GM12878 (cell line): ENCODE measurements at regions not wholly inside any gene's neighbourhood (a gene's known extent, or its start where the extent isn't known, plus 50 kb on each side); places are given as distances from the start of the nearest gene placed in this dataset.

Experiments used
- ATAC-seq: fragments of 200-7000 bp; cut with Tn5 transposase; 3 replicates; pipeline ENCODE4 v1.9.1; 2020; ENCODE audit warnings: mild to moderate bottlenecking, moderate library complexity
- BruUV-seq: library from RNA; stranded (reverse); fragments of 400-500 nt; replicated peaks from 2 replicates; lab custom pipeline; 2021; lab: Mats Ljungman, UMichigan
- CTCF ChIA-PET: fragments of 300-600 bp; sonication (Branson Sonifier 250); formaldehyde crosslinking; extraction: SDS; loops from one replicate; lab custom pipeline; 2021; ENCODE audit warnings: inconsistent platforms; lab: Yijun Ruan, JAX
- POLR2A ChIA-PET: fragments of 350-600 bp; formaldehyde crosslinking; extraction: SDS; loops from one replicate; lab custom pipeline; 2021; ENCODE audit warnings: inconsistent platforms; lab: Charles Lee
- RAD21 ChIA-PET: fragments of 300-600 bp; sonication (Branson Sonifier 250); formaldehyde crosslinking; loops from one replicate; lab custom pipeline; 2023; ENCODE audit warnings: antibody characterized with exemption; ENCODE audit not compliant: unreplicated experiment; lab: Charles Lee
- SMC1A ChIA-PET: fragments of 300-600 bp; sonication (Branson Sonifier 250); formaldehyde crosslinking; loops from one replicate; lab custom pipeline; 2023; ENCODE audit not compliant: unreplicated experiment, uncharacterized antibody; lab: Charles Lee
- DNase-seq: peaks from one replicate; pipeline ENCODE4 v3.0.0-alpha.2; 2011; ENCODE audit warnings: low read depth, low spot score
- FAIRE-seq: peaks from 3 replicates; lab custom pipeline; 2011; peaks lifted over from hg19 to GRCh38; lab: Jason Lieb, UNC
- H2AFZ ChIP-seq: 2 replicates; pipeline ENCODE4 v1.6.0; 2011; ENCODE audit warnings: low read depth, low read length, control low read depth; ENCODE audit not compliant: control insufficient read depth
- H3K27ac ChIP-seq: 2 replicates; pipeline ENCODE4 v1.5.1; 2011; ENCODE audit warnings: control low read depth; ENCODE audit not compliant: control insufficient read depth, insufficient read depth
- H3K27me3 ChIP-seq, 2 experiments: replicated peaks in 1 of 2; 2 replicates each; pipeline versions ENCODE4 v1.6.0 to v1.6.1; 2011; ENCODE audit warnings: low read length in 1 of 2; ENCODE audit not compliant: control insufficient read depth in 2 of 2, insufficient read depth in 2 of 2
- H3K36me3 ChIP-seq, 2 experiments: 2 replicates each; pipeline ENCODE4 v1.5.1; 2011; ENCODE audit warnings: low read length in 1 of 2; ENCODE audit not compliant: control insufficient read depth in 2 of 2, insufficient read depth in 2 of 2
- H3K4me1 ChIP-seq: 2 replicates; pipeline ENCODE4 v1.6.1; 2011; ENCODE audit warnings: mild to moderate bottlenecking, low read length, moderate library complexity, mixed read lengths; ENCODE audit not compliant: control insufficient read depth, insufficient read depth
- H3K4me2 ChIP-seq: 2 replicates; pipeline ENCODE4 v1.6.0; 2011; ENCODE audit warnings: control low read depth; ENCODE audit not compliant: control insufficient read depth, insufficient read depth
- H3K4me3 ChIP-seq: fragments of 200-600 bp; sonication (generic); 2 replicates; pipeline ENCODE4 v1.5.1; 2016
- H3K79me2 ChIP-seq: 2 replicates; pipeline ENCODE4 v1.6.0; 2011; ENCODE audit warnings: low read length; ENCODE audit not compliant: control insufficient read depth, insufficient read depth
- H3K9ac ChIP-seq: 2 replicates; pipeline ENCODE4 v1.8.0; 2011; ENCODE audit warnings: low read length, control low read depth, mixed read lengths; ENCODE audit not compliant: control insufficient read depth, insufficient read depth
- H3K9me3 ChIP-seq: replicated peaks from 3 replicates; pipeline ENCODE4 v1.5.1; 2011; ENCODE audit warnings: mild to moderate bottlenecking, low read length; ENCODE audit not compliant: control insufficient read depth, insufficient read depth
- H4K20me1 ChIP-seq: 2 replicates; pipeline ENCODE4 v1.6.0; 2011; ENCODE audit not compliant: control insufficient read depth, insufficient read depth
- EP300 ChIP-seq, 2 experiments: fragments of 150-350 bp in 1 of 2; IDR thresholded peaks; 2 replicates each; pipeline ENCODE4 v1.6.1; 2011 to 2012; ENCODE audit warnings: low read depth in 2 of 2, low read length in 2 of 2, borderline replicate concordance in 1 of 2, improper control_type of control experiment in 1 of 2, inconsistent platforms in 1 of 2; ENCODE audit not compliant: control insufficient read depth in 1 of 2
- FOS ChIP-seq: IDR thresholded peaks from 3 replicates; pipeline ENCODE4 v1.6.1; 2011; ENCODE audit warnings: borderline replicate concordance; ENCODE audit not compliant: insufficient read length; ENCODE audit errors: extremely low read depth
- FOXM1 ChIP-seq: IDR thresholded peaks from 2 replicates; pipeline ENCODE4 v1.6.1; 2012; ENCODE audit warnings: low read depth, mild to moderate bottlenecking, inconsistent platforms, low read length, moderate library complexity
- NFYB ChIP-seq: IDR thresholded peaks from 2 replicates; pipeline ENCODE4 v1.6.1; 2011; ENCODE audit warnings: low read depth, mild to moderate bottlenecking, low read length, improper control_type of control experiment, moderate library complexity; ENCODE audit not compliant: insufficient read depth
- RBBP5 ChIP-seq: fragments of 200-600 bp; sonication (generic); conservative IDR thresholded peaks from 2 replicates; pipeline ENCODE4 v1.6.1; 2016
- RCOR1 ChIP-seq: conservative IDR thresholded peaks from 2 replicates; pipeline ENCODE4 v1.6.1; 2012; ENCODE audit warnings: low read depth, low read length, improper control_type of control experiment
- SMAD5 ChIP-seq: IDR thresholded peaks from 2 replicates; pipeline ENCODE4 v1.6.1; 2016; ENCODE audit warnings: antibody characterized with exemption, low read depth
- SUZ12 ChIP-seq: fragments of 200-600 bp; sonication (generic); IDR thresholded peaks from one replicate; pipeline ENCODE4 v1.6.1; 2018; ENCODE audit warnings: antibody characterized with exemption, mild to moderate bottlenecking; ENCODE audit not compliant: unreplicated experiment
- ZNF274 ChIP-seq: IDR thresholded peaks from one replicate; pipeline ENCODE4 v1.8.0; 2011; ENCODE audit not compliant: insufficient read length, insufficient read depth
- WGBS: methylation state at CpG from one replicate; pipeline ENCODE4 v1.1.6; 2016; ENCODE audit warnings: low lambda C conversion rate; ENCODE audit not compliant: insufficient replicate concordance, insufficient coverage; ENCODE audit errors: missing lambda C conversion rate; 5-methylcytosine and 5-hydroxymethylcytosine counted together
- in situ Hi-C: fragments of 300-500 bp; cut with MboI; formaldehyde crosslinking; loops from 9 replicates; pipeline ENCODE4 v1.14.3; 2018; ENCODE audit warnings: mixed read lengths
- intact Hi-C: fragments of 100-400 bp; cut with micrococcal nuclease; formaldehyde crosslinking; loops from one replicate; pipeline ENCODE4 v1.14.2; 2022; ENCODE audit not compliant: unreplicated experiment
- TF ChIP-seq, protein P1 (sequence below): fragments of 450-650 bp; IDR thresholded peaks from 2 replicates; pipeline ENCODE4 v1.6.1; 2016; ENCODE audit warnings: mild to moderate bottlenecking

DNA sequence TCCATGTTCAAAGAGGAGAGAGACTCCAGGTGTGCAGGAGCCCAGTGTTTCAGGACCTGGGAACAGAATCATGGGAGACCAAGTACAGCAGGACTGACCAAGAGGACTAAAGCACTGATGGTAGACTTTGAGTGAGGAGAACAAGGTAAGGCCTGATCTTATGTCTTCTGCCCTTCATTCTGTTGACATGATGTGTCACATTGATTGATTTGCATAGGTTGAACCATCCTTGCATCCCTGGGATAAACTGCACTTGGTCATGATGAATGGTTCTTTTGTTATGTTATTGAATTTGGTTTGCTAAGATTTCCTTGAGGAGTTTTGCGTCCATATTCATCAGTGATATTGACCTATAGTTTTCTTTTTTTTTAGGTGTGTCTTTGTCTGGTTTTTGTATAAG, 497.0 kb downstream of the TMEM121 start:
- Histone ChIP-seq H3K27me3 (no peaks in the 10 kb centered on the region), H3K27ac (no peak overlapping the region), H2AFZ (no peak overlapping the region), H3K9me3 (no peaks in the 10 kb centered on the region), H3K9ac (no peak overlapping the region), H3K79me2 (no peaks in the 10 kb centered on the region), H4K20me1 (no peaks in the 10 kb centered on the region), H3K4me3 (no peak overlapping the region), H3K4me2 (no peak overlapping the region), H3K36me3 (no peaks in the 10 kb centered on the region), H3K4me1 (no peaks in the 10 kb centered on the region)
- ChIA-PET SMC1A (no interaction called here), POLR2A (no interaction called here), CTCF (no interaction called here), RAD21 (no interaction called here)
- intact Hi-C loops (no loop called here), in situ Hi-C loops (loop anchor here (25.0 kb wide), 1 partner anchor 361 kb away; no protein-coding TSS in a partner anchor)
- TF ChIP-seq EP300 (IDR thresholded peaks at IDR 0.05; ENCODE audit: borderline replicate concordance in 1 of 2, control insufficient read depth in 1 of 2, low read depth in 2 of 2, low read length in 2 of 2) (no peak), SMAD5 (no peak), RCOR1 (no peak), SUZ12 (no peak), NFYB (no peak), RBBP5 (no peak), FOS (no peak), ZNF274 (no peak), FOXM1 (no peak)
- TF ChIP-seq, protein P1, sequence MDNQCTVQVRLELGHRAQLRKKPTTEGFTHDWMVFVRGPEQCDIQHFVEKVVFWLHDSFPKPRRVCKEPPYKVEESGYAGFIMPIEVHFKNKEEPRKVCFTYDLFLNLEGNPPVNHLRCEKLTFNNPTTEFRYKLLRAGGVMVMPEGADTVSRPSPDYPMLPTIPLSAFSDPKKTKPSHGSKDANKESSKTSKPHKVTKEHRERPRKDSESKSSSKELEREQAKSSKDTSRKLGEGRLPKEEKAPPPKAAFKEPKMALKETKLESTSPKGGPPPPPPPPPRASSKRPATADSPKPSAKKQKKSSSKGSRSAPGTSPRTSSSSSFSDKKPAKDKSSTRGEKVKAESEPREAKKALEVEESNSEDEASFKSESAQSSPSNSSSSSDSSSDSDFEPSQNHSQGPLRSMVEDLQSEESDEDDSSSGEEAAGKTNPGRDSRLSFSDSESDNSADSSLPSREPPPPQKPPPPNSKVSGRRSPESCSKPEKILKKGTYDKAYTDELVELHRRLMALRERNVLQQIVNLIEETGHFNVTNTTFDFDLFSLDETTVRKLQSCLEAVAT, result no peak
- no peak for FAIRE-seq
- DNase-seq, result no peak
- ATAC-seq, result no peak
- BruUV-seq, result no TSS peak
- no CpG with 5 or more reads among the region's 1 CpG for WGBS
